HS-5 (cell line): ENCODE measurements at regions not wholly inside any gene's neighbourhood (a gene's known extent, or its start where the extent isn't known, plus 50 kb on each side); places are given as distances from the start of the nearest gene placed in this dataset.

Experiments used
- DNase-seq: peaks from one replicate; pipeline ENCODE4 v3.0.0-alpha.2; 2012; ENCODE audit warnings: low read depth

- no peak for DNase-seq
Observed at GRCh38 chr22:25366876-25367466, 147.5 kb downstream of the CRYBB2 start.

- DNase-seq = no peak
Observed at GRCh38 chr22:25367756-25368155, 148.3 kb downstream of the CRYBB2 start.

GRCh38 chr22:25368271-25368670 is 148.8 kb downstream of the CRYBB2 start:
- DNase-seq = peak; percentile 3

- DNase-seq = no peak
Observed at GRCh38 chr22:25369041-25369440, 149.6 kb downstream of the CRYBB2 start.

GRCh38 chr22:25370322-25370721 is 150.9 kb downstream of the CRYBB2 start:
- no peak for DNase-seq

GRCh38 chr22:25372000-25372595 is 152.7 kb downstream of the CRYBB2 start:
- no peak for DNase-seq

- DNase-seq = no peak
Observed at GRCh38 chr22:25373961-25374360, 154.5 kb downstream of the CRYBB2 start.

GRCh38 chr22:25374869-25375268 is 155.4 kb downstream of the CRYBB2 start:
- DNase-seq = no peak

- DNase-seq = no peak
Observed at GRCh38 chr22:25375683-25376082, 156.2 kb downstream of the CRYBB2 start.

- no peak for DNase-seq
Observed at GRCh38 chr22:25377699-25378098, 158.3 kb downstream of the CRYBB2 start.

GRCh38 chr22:25380122-25380747 is 160.8 kb downstream of the CRYBB2 start:
- no peak for DNase-seq

- DNase-seq = no peak
Observed at GRCh38 chr22:25382762-25383161, 163.3 kb downstream of the CRYBB2 start.

- no peak for DNase-seq
Observed at GRCh38 chr22:25383278-25383820, 163.9 kb downstream of the CRYBB2 start.

- DNase-seq = no peak
Observed at GRCh38 chr22:25383892-25384291, 164.5 kb downstream of the CRYBB2 start.

GRCh38 chr22:25386538-25386884 is 167.1 kb downstream of the CRYBB2 start:
- DNase-seq = no peak

GRCh38 chr22:25388415-25388814 is 169.0 kb downstream of the CRYBB2 start:
- no peak for DNase-seq

- DNase-seq = no peak
Observed at GRCh38 chr22:25388866-25389540, 169.6 kb downstream of the CRYBB2 start.

- DNase-seq = no peak
Observed at GRCh38 chr22:25389541-25389919, 170.1 kb downstream of the CRYBB2 start.

GRCh38 chr22:25390297-25391240 is 171.1 kb downstream of the CRYBB2 start:
- no peak for DNase-seq

GRCh38 chr22:25392584-25392983 is 171.9 kb upstream of the GRK3 start:
- DNase-seq = no peak

- no peak for DNase-seq
Observed at GRCh38 chr22:25393121-25393805, 171.2 kb upstream of the GRK3 start.
